Right cardiac atrium (tissue), 5 donors: ENCODE measurements at regions not wholly inside any gene's neighbourhood (a gene's known extent, or its start where the extent isn't known, plus 50 kb on each side); places are given as distances from the start of the nearest gene placed in this dataset.

Source experiments
- ATAC-seq, 2 donors: fragments of 200-7000 bp; cut with Tn5 transposase; one replicate each; pipeline versions ENCODE4 v1.8.0 to v1.9.1; 2020; ENCODE audit warnings: moderate library complexity in 2 of 2, mild to moderate bottlenecking in 1 of 2
- DNase-seq, 3 donors: peaks; one replicate each; pipeline ENCODE4 v3.0.0-alpha.2; 2020
- H3K27ac ChIP-seq: one replicate; pipeline ENCODE4 v1.5.1; 2013; ENCODE audit warnings: mild to moderate bottlenecking, low read length, control low read depth, moderate library complexity
- H3K27me3 ChIP-seq: one replicate; pipeline ENCODE4 v1.6.1; 2013; ENCODE audit not compliant: control insufficient read depth, insufficient read depth
- H3K4me1 ChIP-seq: one replicate; pipeline ENCODE4 v1.6.1; 2013; ENCODE audit warnings: low read length; ENCODE audit not compliant: control insufficient read depth, insufficient read depth
- H3K4me3 ChIP-seq: one replicate; pipeline ENCODE4 v1.5.1; 2013; ENCODE audit warnings: low read length, control low read depth
- H3K9me3 ChIP-seq: one replicate; pipeline ENCODE4 v1.6.1; 2013; ENCODE audit warnings: low read length; ENCODE audit not compliant: control insufficient read depth
- WGBS: extraction: QIAGEN DNeasy Blood & Tissue Kit; methylation state at CpG from one replicate; pipeline ENCODE4 v1.1.7; 2013; 5-methylcytosine and 5-hydroxymethylcytosine counted together
- intact Hi-C, 4 donors: fragments of 100-400 bp; cut with DNase I; formaldehyde crosslinking; loops; one replicate each; pipeline versions ENCODE4 v1.11.0 to v1.14.0; 2022 to 2023
- donor health status: healthy with polysubstance abuse.
- donor health status: DM: no; HTN: yes; CAD: no.
- donor health status: DM: no; HTN: no; CAD: no.
- donor health status: DM: no; HTN: yes; CAD: no; lungs with severe emphysema.
- donor health status: DM: yes; HTN: yes; CAD: no.

DNA sequence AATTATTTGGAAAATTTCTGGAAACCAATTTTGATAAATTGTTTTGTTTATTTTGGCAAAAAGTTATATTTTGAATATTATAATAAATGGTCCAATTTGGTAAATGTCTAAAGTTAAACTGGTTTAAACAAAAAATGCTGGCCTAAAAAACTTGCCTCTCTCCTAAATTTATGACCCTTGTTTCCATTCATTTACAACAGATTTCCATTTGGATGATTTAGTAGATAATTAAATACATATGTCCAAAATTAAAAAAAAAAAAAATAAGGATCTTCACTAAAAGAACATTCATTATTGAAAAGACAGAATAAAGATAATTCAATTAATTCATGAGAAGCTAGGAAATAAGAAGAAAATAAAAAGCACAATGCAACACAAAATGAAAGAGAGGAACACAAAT, 449.5 kb downstream of the SPRY1 start:
- intact Hi-C loops, result no loop called here

GRCh38 chr4:123846561-123846960, 450.0 kb downstream of the SPRY1 start:
- Histone ChIP-seq H3K27me3 (no peaks in the 10 kb centered on the region), H3K9me3 (peaks cover 2% of the 10 kb centered on the region), H3K4me1 (no peaks in the 10 kb centered on the region), H3K4me3 (no peak overlapping the region), H3K27ac (no peak overlapping the region)
- no peak for DNase-seq
- no peak for ATAC-seq
- intact Hi-C loops, result no loop called here

More for the DNA sequence above, 449.5 kb downstream of the SPRY1 start:
- H3K4me1 ChIP-seq, result no peaks in the 10 kb centered on the region
- H3K27me3 ChIP-seq, result no peaks in the 10 kb centered on the region
- no peak overlapping the region for H3K27ac ChIP-seq
- ATAC-seq (no peak), DNase-seq (no peak)
- no peak overlapping the region for H3K4me3 ChIP-seq
- H3K9me3 ChIP-seq, result peaks cover 2% of the 10 kb centered on the region

GRCh38 chr4:123848606-123849005, 452.0 kb downstream of the SPRY1 start:
- intact Hi-C loops, result no loop called here
- no peaks in the 10 kb centered on the region for H3K27me3 ChIP-seq
- 34% methylated on average over 1 of the region's 1 CpG for WGBS
- H3K4me1 ChIP-seq, result no peaks in the 10 kb centered on the region
- ATAC-seq (no peak), DNase-seq (no peak)
- no peak overlapping the region for H3K27ac ChIP-seq
- H3K4me3 ChIP-seq, result no peak overlapping the region
- H3K9me3 ChIP-seq, result peaks cover 2% of the 10 kb centered on the region

GRCh38 chr4:123849495-123849894, 452.9 kb downstream of the SPRY1 start:
- H3K9me3 ChIP-seq, result no peaks in the 10 kb centered on the region
- intact Hi-C loops, result no loop called here
- no peaks in the 10 kb centered on the region for H3K27me3 ChIP-seq
- 83% methylated on average over 1 of the region's 1 CpG for WGBS
- DNase-seq, result no peak
- ATAC-seq, result no peak
- H3K4me1 ChIP-seq, result no peaks in the 10 kb centered on the region
- H3K27ac ChIP-seq, result no peak overlapping the region
- no peak overlapping the region for H3K4me3 ChIP-seq

DNA sequence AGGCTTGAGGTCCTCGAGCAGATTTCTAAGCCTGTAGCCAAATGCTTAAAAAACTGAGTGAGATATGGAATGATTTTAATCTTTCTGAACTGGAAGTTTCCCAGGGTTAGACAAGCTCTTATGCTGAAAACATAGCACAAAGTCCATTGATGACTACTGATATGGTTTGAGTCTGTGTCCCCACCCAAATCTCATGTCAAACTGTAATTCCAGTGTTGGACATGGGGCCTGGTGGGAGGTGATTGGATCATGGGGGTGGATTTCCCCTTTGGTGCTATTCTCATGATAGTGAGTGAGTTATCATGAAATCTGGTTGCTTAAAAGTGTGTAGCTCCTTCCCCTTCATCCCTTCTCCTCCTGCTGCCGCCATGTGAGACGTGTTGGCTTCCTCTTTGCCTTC, 454.9 kb downstream of the SPRY1 start:
- intact Hi-C loops, result no loop called here
- DNase-seq (no peak), ATAC-seq (no peak)
- no peaks in the 10 kb centered on the region for H3K9me3 ChIP-seq
- no peak overlapping the region for H3K27ac ChIP-seq
- H3K27me3 ChIP-seq, result no peaks in the 10 kb centered on the region
- 83% methylated on average over 3 of the region's 3 CpGs for WGBS
- H3K4me3 ChIP-seq, result no peak overlapping the region
- H3K4me1 ChIP-seq, result no peaks in the 10 kb centered on the region

DNA sequence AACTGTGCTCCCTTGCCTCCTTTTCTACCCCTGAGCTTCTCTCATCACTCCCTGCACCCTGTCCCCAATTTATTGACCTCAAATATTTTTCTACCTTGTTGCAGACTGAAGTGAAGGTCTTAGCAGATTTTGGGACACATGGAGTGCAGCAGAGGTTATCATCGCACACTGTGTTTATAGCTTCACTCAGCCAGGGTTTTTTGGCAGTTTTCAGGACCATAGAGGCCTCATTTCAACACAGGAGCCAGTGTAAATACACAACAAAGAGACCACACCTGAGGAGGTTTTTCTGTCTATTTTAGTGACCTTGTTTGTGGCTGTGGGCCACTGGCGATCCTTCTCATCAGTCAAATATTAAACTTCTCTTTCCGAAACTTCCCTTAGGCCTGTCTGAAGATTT, 457.1 kb downstream of the SPRY1 start:
- 94% methylated on average over 3 of the region's 3 CpGs for WGBS
- Histone ChIP-seq H3K4me1 (no peaks in the 10 kb centered on the region), H3K9me3 (no peaks in the 10 kb centered on the region)

GRCh38 chr4:123856689-123857545, 460.3 kb downstream of the SPRY1 start:
- peak overlapping the region; percentile 39 for H3K4me3 ChIP-seq
- ATAC-seq, result peak; percentile 89 to 97
- no peaks in the 10 kb centered on the region for H3K27me3 ChIP-seq
- peak; percentile 51 to 74 (median 52) for DNase-seq
- H3K27ac ChIP-seq, result peak overlapping the region; percentile 97
- H3K9me3 ChIP-seq, result no peaks in the 10 kb centered on the region
- WGBS, result 10% methylated on average over 9 of the region's 9 CpGs
- intact Hi-C loops, result no loop called here
- H3K4me1 ChIP-seq, result no peaks in the 10 kb centered on the region

More for the DNA sequence above, 457.1 kb downstream of the SPRY1 start:
- Histone ChIP-seq H3K27ac (no peak overlapping the region), H3K27me3 (no peaks in the 10 kb centered on the region), H3K4me3 (no peak overlapping the region)
- DNase-seq (no peak), ATAC-seq (no peak)
- intact Hi-C loops, result no loop called here

- H3K4me1 ChIP-seq, result no peaks in the 10 kb centered on the region
- no peak for DNase-seq
- WGBS, result 76% methylated on average over 1 of the region's 1 CpG
- no peak overlapping the region for H3K4me3 ChIP-seq
- no peaks in the 10 kb centered on the region for H3K27me3 ChIP-seq
- intact Hi-C loops, result no loop called here
- no peaks in the 10 kb centered on the region for H3K9me3 ChIP-seq
- H3K27ac ChIP-seq, result peak overlapping the region; percentile 45
- no peak for ATAC-seq
These were observed 461.9 kb downstream of the SPRY1 start for GRCh38 chr4:123858465-123858864.

GRCh38 chr4:123862812-123863211, 466.2 kb downstream of the SPRY1 start:
- intact Hi-C loops, result no loop called here
- no peak overlapping the region for H3K4me3 ChIP-seq
- no peaks in the 10 kb centered on the region for H3K9me3 ChIP-seq
- 82% methylated on average over 4 of the region's 4 CpGs for WGBS
- no peak for ATAC-seq
- no peaks in the 10 kb centered on the region for H3K27me3 ChIP-seq
- H3K27ac ChIP-seq, result no peak overlapping the region
- no peak for DNase-seq
- no peaks in the 10 kb centered on the region for H3K4me1 ChIP-seq

DNA sequence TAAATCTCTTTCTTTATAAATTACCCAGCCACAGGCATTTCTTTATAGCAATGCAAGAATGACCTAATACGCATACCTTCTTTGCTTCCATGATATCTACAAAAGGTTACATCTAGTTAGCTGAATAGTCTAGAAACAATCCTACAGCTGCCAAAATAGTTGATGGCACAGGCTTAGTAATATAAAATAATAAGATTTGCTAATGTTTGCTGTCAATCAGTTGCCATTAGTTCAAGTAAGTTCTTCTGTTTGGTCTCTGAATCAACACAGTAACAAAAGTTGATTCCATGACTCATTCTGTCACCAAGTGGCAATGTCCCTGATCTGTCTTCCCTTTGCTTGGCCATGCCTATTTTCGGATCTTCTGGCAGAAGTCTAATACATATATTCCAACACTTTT, 470.2 kb downstream of the SPRY1 start:
- intact Hi-C loops, result no loop called here
- Histone ChIP-seq H3K27me3 (no peaks in the 10 kb centered on the region), H3K4me3 (no peak overlapping the region), H3K9me3 (no peaks in the 10 kb centered on the region), H3K27ac (no peak overlapping the region), H3K4me1 (peaks cover 4% of the 10 kb centered on the region)
- ATAC-seq (no peak), DNase-seq (no peak)
- 87% methylated on average over 2 of the region's 2 CpGs for WGBS

DNA sequence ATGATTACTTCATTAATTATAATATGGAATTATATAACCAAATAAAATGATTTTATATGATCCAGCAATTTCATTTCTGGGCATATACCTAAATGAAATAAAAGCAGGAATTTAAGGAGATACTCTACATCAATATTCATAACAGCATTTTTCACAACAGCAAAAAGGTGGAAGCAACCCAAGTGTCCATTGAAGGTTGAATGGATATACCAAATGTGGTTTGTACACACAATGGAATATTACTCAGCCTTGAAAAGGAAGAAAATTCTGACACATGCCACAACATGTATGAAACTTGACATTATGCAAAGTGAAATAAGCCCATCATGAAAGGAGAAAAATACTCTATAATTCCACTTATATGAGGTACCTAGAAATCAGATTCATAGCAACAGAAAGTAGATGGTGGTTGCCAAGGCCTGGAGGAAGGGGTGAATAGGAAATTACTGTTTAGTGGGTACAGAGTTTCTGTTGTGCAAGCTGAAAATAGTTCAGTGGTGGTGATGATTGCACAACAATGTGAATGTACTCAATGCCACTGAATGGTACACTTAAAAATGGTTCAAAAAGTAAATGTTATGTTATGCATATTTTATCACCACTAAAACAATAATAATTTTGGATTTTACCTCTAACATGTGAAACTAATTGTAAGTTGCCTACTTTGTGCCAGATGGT, 471.5 kb downstream of the SPRY1 start:
- Histone ChIP-seq H3K9me3 (no peaks in the 10 kb centered on the region), H3K27ac (no peak overlapping the region), H3K27me3 (no peaks in the 10 kb centered on the region), H3K4me1 (peaks cover 4% of the 10 kb centered on the region), H3K4me3 (no peak overlapping the region)
- DNase-seq (no peak), ATAC-seq (no peak)
- intact Hi-C loops, result no loop called here
